HCT116 (cell line): ENCODE measurements at regions not wholly inside any gene's neighbourhood (a gene's known extent, or its start where the extent isn't known, plus 50 kb on each side); places are given as distances from the start of the nearest gene placed in this dataset.

Experiments used
- ATAC-seq: fragments of 200-7000 bp; cut with Tn5 transposase; 2 replicates; pipeline ENCODE4 v1.9.1; 2020; ENCODE audit warnings: mild to moderate bottlenecking, moderate library complexity
- BruUV-seq: library from RNA; stranded (reverse); fragments of 400-500 nt; replicated peaks from 2 replicates; lab custom pipeline; 2021; lab: Mats Ljungman, UMichigan
- CTCF ChIA-PET: fragments of 300-600 bp; sonication (Branson Sonifier 250); formaldehyde crosslinking; loops from one replicate; lab custom pipeline; 2021; ENCODE audit warnings: antibody characterized with exemption; lab: Charles Lee
- POLR2A ChIA-PET: fragments of 300-600, 350-600 bp; sonication (Branson Sonifier 250); formaldehyde crosslinking; loops from one replicate; lab custom pipeline; 2021; ENCODE audit warnings: antibody characterized with exemption; lab: Charles Lee
- RAD21 ChIA-PET, 2 experiments: fragments of 300-600 bp; sonication (Branson Sonifier 250); formaldehyde crosslinking; loops; one replicate each; lab custom pipeline; 2023; ENCODE audit warnings: low total read pairs in 2 of 2; ENCODE audit not compliant: uncharacterized antibody in 2 of 2, unreplicated experiment in 2 of 2, low non-redundant PET in 1 of 2; lab: Charles Lee
- DNase-seq: peaks from one replicate; pipeline ENCODE4 v3.0.0-alpha.2; 2010; ENCODE audit warnings: low read depth, low spot score
- H2AFZ ChIP-seq: fragments of 200-600 bp; shearing (Covaris generic), sonication (generic); 2 replicates; pipeline ENCODE4 v1.6.1; 2017; ENCODE audit warnings: low read depth, mixed run types, mixed read lengths, antibody characterized with exemption, low read length; ENCODE audit not compliant: poor library complexity, severe bottlenecking
- H3K27ac ChIP-seq: 2 replicates; pipeline ENCODE4 v1.5.1; 2012; ENCODE audit warnings: low read depth, low read length
- H3K27me3 ChIP-seq: fragments of 200-600 bp; sonication (generic); 2 replicates; pipeline ENCODE4 v1.6.1; 2016; ENCODE audit warnings: mixed run types, low read length, mixed read lengths; ENCODE audit not compliant: insufficient read depth
- H3K36me3 ChIP-seq, 2 experiments: fragments of 200-500 bp in 1 of 2; fragments of 200-600 bp in 1 of 2; sonication (Bioruptor generic) in 1 of 2; sonication (generic) in 1 of 2; 2 replicates each; pipeline versions ENCODE4 v1.5.1 to v1.6.1; 2014 to 2016; ENCODE audit warnings: low read length in 2 of 2, inconsistent platforms in 1 of 2, mixed read lengths in 1 of 2, mixed run types in 1 of 2; ENCODE audit not compliant: insufficient read depth in 2 of 2, control insufficient read depth in 1 of 2
- H3K4me1 ChIP-seq, 2 experiments: fragments of 200-600 bp in 1 of 2; sonication (generic) in 1 of 2; 2 replicates each; pipeline versions ENCODE4 v1.5.1 to v1.6.1; 2012 to 2017; ENCODE audit warnings: low read length in 2 of 2, inconsistent platforms in 1 of 2, mild to moderate bottlenecking in 1 of 2, mixed read lengths in 1 of 2, mixed run types in 1 of 2, moderate library complexity in 1 of 2; ENCODE audit not compliant: insufficient read depth in 2 of 2, control insufficient read depth in 1 of 2
- H3K4me2 ChIP-seq: fragments of 200-600 bp; sonication (generic); 2 replicates; pipeline ENCODE4 v1.6.1; 2017; ENCODE audit warnings: mixed run types, low read length, mixed read lengths
- H3K4me3 ChIP-seq, 2 experiments: fragments of 200-600 bp in 1 of 2; sonication (generic) in 1 of 2; replicated peaks in 1 of 2; 2 replicates each; pipeline ENCODE4 v1.5.1; 2011 to 2016; ENCODE audit warnings: low read length in 2 of 2, control low read depth in 1 of 2, low read depth in 1 of 2, mild to moderate bottlenecking in 1 of 2, mixed read lengths in 1 of 2, mixed run types in 1 of 2
- H3K79me2 ChIP-seq: fragments of 200-600 bp; sonication (generic); 2 replicates; pipeline ENCODE4 v1.6.1; 2017; ENCODE audit warnings: mild to moderate bottlenecking, mixed run types, low read length, moderate library complexity, mixed read lengths; ENCODE audit not compliant: insufficient read depth
- H3K9ac ChIP-seq: fragments of 200-600 bp; sonication (generic); 2 replicates; pipeline ENCODE4 v1.6.1; 2016; ENCODE audit warnings: low read length, mixed read lengths
- H3K9me2 ChIP-seq: fragments of 200-600 bp; sonication (generic), shearing (Covaris generic); 2 replicates; pipeline ENCODE4 v1.6.1; 2017; ENCODE audit warnings: mixed run types, mild to moderate bottlenecking, moderate library complexity; ENCODE audit not compliant: insufficient read depth
- H3K9me3 ChIP-seq, 2 experiments: fragments of 200-500 bp in 1 of 2; fragments of 200-600 bp in 1 of 2; sonication (Bioruptor generic) in 1 of 2; sonication (generic) in 1 of 2; 2 replicates each; pipeline ENCODE4 v1.6.1; 2014 to 2017; ENCODE audit warnings: low read length in 2 of 2, mixed read lengths in 2 of 2, inconsistent platforms in 1 of 2, low read depth in 1 of 2, mild to moderate bottlenecking in 1 of 2, mixed run types in 1 of 2, moderate library complexity in 1 of 2; ENCODE audit not compliant: control insufficient read depth in 1 of 2, insufficient read depth in 1 of 2
- H4K20me1 ChIP-seq: fragments of 200-600 bp; sonication (generic), shearing (Covaris generic); 2 replicates; pipeline ENCODE4 v1.6.1; 2017; ENCODE audit warnings: mixed run types, mild to moderate bottlenecking, moderate library complexity; ENCODE audit not compliant: insufficient read depth
- CBX3 ChIP-seq: IDR thresholded peaks from 2 replicates; pipeline ENCODE4 v1.6.1; 2012; ENCODE audit warnings: low read depth
- EGR1 ChIP-seq: IDR thresholded peaks from 2 replicates; pipeline ENCODE4 v1.6.1; 2012; ENCODE audit warnings: low read depth
- ELF1 ChIP-seq: IDR thresholded peaks from 2 replicates; pipeline ENCODE4 v1.6.1; 2012; ENCODE audit warnings: low read depth, borderline replicate concordance
- EZH2 ChIP-seq: fragments of 200-600 bp; sonication (generic); IDR thresholded peaks from 2 replicates; pipeline ENCODE4 v1.6.1; 2017; ENCODE audit warnings: antibody characterized with exemption, mixed run types
- EZH2phosphoT487 ChIP-seq: fragments of 200-600 bp; IDR thresholded peaks from 2 replicates; pipeline ENCODE4 v1.6.1; 2018; ENCODE audit warnings: antibody characterized with exemption, borderline replicate concordance
- FOSL1 ChIP-seq: IDR thresholded peaks from 2 replicates; pipeline ENCODE4 v1.6.1; 2012; ENCODE audit warnings: low read depth
- JUND ChIP-seq: IDR thresholded peaks from 2 replicates; pipeline ENCODE4 v1.6.1; 2012
- POLR2A ChIP-seq: IDR thresholded peaks from 2 replicates; pipeline ENCODE4 v1.7.0; 2011; ENCODE audit warnings: borderline replicate concordance; ENCODE audit not compliant: insufficient read depth, insufficient read length; ENCODE audit errors: extremely low read depth
- POLR2AphosphoS5 ChIP-seq: IDR thresholded peaks from 2 replicates; pipeline ENCODE4 v1.6.1; 2011; ENCODE audit warnings: mild to moderate bottlenecking, low read depth, low read length, moderate library complexity
- RAD21 ChIP-seq: IDR thresholded peaks from 2 replicates; pipeline ENCODE4 v1.6.1; 2012; ENCODE audit warnings: low read depth, mild to moderate bottlenecking
- SIN3A ChIP-seq: IDR thresholded peaks from 2 replicates; pipeline ENCODE4 v1.6.1; 2012; ENCODE audit warnings: low read depth
- SRF ChIP-seq: IDR thresholded peaks from 2 replicates; pipeline ENCODE4 v1.6.1; 2012; ENCODE audit warnings: low read depth
- ZNF274 ChIP-seq: fragments of 200-500 bp; sonication (Bioruptor generic); IDR thresholded peaks from 2 replicates; pipeline ENCODE4 v1.6.1; 2014; ENCODE audit warnings: mild to moderate bottlenecking, low read depth, low read length, inconsistent platforms
- intact Hi-C: fragments of 100-400 bp; cut with micrococcal nuclease; formaldehyde crosslinking; loops from 2 replicates; pipeline ENCODE4 v1.10.0; 2022
- TF ChIP-seq, protein P1 (sequence below): IDR thresholded peaks from 2 replicates; pipeline ENCODE4 v1.6.1; 2012
- TF ChIP-seq, protein P2 (sequence below), 3 experiments: fragments of 200-600 bp in 1 of 3; sonication (generic) in 1 of 3; IDR thresholded peaks in 2 of 3; conservative IDR thresholded peaks in 1 of 3; 2 replicates each; pipeline ENCODE4 v1.5.1; 2012 to 2017; ENCODE audit warnings: low read depth in 2 of 3, low read length in 2 of 3, antibody characterized with exemption in 1 of 3, borderline replicate concordance in 1 of 3, control low read depth in 1 of 3, mild to moderate bottlenecking in 1 of 3, mixed read lengths in 1 of 3, mixed run types in 1 of 3, moderate library complexity in 1 of 3; ENCODE audit not compliant: insufficient read depth in 1 of 3
- TF ChIP-seq, protein P3 (sequence below): IDR thresholded peaks from 2 replicates; pipeline ENCODE4 v1.6.1; 2012
- TF ChIP-seq, protein P4 (sequence below): IDR thresholded peaks from 2 replicates; pipeline ENCODE4 v1.6.1; 2011; ENCODE audit warnings: mild to moderate bottlenecking, low read length, moderate library complexity; ENCODE audit not compliant: insufficient replicate concordance; ENCODE audit errors: extremely low read depth

DNA sequence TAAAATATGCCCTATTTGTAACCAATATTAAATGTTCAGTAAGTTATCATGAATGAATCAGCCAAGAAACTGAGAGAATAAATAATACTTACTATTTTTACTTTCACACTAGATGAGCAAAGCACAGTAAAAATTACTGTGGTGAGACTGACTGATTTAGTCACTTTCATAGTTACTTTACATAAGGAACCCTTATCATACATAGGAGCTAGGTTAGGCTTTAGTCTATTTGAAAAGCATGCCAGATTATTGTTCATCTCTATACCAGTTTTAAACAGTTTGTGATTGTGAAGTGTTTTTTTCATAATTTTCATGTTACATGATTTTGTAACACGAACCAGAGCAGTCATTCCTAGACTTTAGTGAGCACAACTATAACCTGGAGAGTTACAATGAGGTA lies 80.7 kb upstream of the MAGI2 start:
- ChIA-PET RAD21 (no interaction called here), POLR2A (no interaction called here), CTCF (interaction anchor here (0.6 kb wide), 1 partner anchor 681 kb away, joined by 3 read pairs; no protein-coding TSS in a partner anchor)
- H3K9me2 ChIP-seq = no peaks in the 10 kb centered on the region
- H3K9ac ChIP-seq = no peak overlapping the region
- no peaks in the 10 kb centered on the region for H3K9me3 ChIP-seq
- no peak overlapping the region for H2AFZ ChIP-seq
- no peak for DNase-seq
- no peaks in the 10 kb centered on the region for H3K27me3 ChIP-seq
- no peak overlapping the region for H3K27ac ChIP-seq
- H3K36me3 ChIP-seq = no peaks in the 10 kb centered on the region
- no TSS peak for BruUV-seq
- no peak overlapping the region for H3K4me2 ChIP-seq
- no peaks in the 10 kb centered on the region for H3K79me2 ChIP-seq
- TF ChIP-seq SRF = no peak
- no peak overlapping the region for H3K4me3 ChIP-seq
- no peak for ATAC-seq
- peaks cover 0 to 8% of the 10 kb centered on the region in 2 experiments; a peak in 2 of 4 replicates for H3K4me1 ChIP-seq
- intact Hi-C loops = no loop called here
- no peaks in the 10 kb centered on the region for H4K20me1 ChIP-seq

DNA sequence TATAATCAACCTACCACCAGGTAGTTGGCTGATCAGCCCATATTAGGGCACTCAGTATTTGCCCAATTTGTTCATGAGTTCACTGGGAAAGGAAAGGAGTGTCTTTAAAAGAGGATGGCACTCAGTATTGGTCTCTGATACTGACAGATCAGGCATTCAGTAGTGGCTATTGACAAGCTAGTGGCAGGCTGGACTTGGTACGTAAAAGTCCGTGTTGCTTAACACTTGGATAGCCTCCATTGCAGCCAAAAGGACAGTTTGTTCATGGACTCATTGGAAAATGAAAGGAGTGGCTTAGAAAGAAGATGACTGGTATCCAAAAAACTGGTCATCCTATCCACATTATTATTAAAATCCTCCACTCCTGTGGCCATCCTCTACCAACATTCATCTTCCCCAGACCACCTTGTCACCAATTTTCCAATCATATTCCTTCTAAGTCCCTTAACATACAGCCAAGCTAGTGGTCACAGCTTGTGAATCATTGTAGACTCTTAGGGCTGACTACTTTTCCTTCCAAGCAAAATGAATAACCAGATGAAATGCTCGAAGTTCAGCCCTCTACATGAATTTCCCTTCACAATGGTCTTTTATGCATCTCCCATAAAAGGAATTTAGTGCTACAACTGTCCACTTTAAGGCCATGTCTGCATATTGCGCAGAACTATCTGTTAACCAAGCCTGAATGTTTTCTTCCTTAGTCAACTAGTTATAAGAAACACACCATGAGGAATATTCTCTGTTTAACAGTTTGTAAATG lies 78.6 kb upstream of the MAGI2 start:
- ChIA-PET CTCF (no interaction called here), POLR2A (no interaction called here), RAD21 (no interaction called here)
- no peak overlapping the region for H3K9ac ChIP-seq
- H3K36me3 ChIP-seq = no peaks in the 10 kb centered on the region
- no peak overlapping the region for H3K27ac ChIP-seq
- no peaks in the 10 kb centered on the region for H3K9me3 ChIP-seq
- ATAC-seq (no peak), DNase-seq (no peak)
- no peaks in the 10 kb centered on the region for H3K27me3 ChIP-seq
- intact Hi-C loops = no loop called here
- no peak overlapping the region for H3K4me3 ChIP-seq
- H3K4me2 ChIP-seq = no peak overlapping the region
- no peaks in the 10 kb centered on the region for H3K79me2 ChIP-seq
- peaks cover 3 to 20% of the 10 kb centered on the region in 2 experiments; a peak in 3 of 4 replicates for H3K4me1 ChIP-seq
- no peaks in the 10 kb centered on the region for H4K20me1 ChIP-seq
- BruUV-seq = no TSS peak
- H2AFZ ChIP-seq = no peak overlapping the region
- H3K9me2 ChIP-seq = no peaks in the 10 kb centered on the region
- TF ChIP-seq, protein P1, sequence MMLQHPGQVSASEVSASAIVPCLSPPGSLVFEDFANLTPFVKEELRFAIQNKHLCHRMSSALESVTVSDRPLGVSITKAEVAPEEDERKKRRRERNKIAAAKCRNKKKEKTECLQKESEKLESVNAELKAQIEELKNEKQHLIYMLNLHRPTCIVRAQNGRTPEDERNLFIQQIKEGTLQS = no peak
- TF ChIP-seq FOSL1 (no peak), JUND (no peak), EZH2phosphoT487 (no peak), POLR2AphosphoS5 (no peak), SIN3A (no peak), EZH2 (no peak), ELF1 (no peak), RAD21 (no peak), CBX3 (no peak), POLR2A (no peak), ZNF274 (no peak), SRF (no peak), EGR1 (no peak)
- TF ChIP-seq, protein P2, sequence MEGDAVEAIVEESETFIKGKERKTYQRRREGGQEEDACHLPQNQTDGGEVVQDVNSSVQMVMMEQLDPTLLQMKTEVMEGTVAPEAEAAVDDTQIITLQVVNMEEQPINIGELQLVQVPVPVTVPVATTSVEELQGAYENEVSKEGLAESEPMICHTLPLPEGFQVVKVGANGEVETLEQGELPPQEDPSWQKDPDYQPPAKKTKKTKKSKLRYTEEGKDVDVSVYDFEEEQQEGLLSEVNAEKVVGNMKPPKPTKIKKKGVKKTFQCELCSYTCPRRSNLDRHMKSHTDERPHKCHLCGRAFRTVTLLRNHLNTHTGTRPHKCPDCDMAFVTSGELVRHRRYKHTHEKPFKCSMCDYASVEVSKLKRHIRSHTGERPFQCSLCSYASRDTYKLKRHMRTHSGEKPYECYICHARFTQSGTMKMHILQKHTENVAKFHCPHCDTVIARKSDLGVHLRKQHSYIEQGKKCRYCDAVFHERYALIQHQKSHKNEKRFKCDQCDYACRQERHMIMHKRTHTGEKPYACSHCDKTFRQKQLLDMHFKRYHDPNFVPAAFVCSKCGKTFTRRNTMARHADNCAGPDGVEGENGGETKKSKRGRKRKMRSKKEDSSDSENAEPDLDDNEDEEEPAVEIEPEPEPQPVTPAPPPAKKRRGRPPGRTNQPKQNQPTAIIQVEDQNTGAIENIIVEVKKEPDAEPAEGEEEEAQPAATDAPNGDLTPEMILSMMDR (IDR thresholded peaks at IDR 0.05 in 2 of 3, conservative IDR thresholded peaks at IDR 0.05 in 1 of 3; ENCODE audit: borderline replicate concordance in 1 of 3, insufficient read depth in 1 of 3, low read depth in 2 of 3, low read length in 2 of 3) = no peak
- TF ChIP-seq, protein P3, sequence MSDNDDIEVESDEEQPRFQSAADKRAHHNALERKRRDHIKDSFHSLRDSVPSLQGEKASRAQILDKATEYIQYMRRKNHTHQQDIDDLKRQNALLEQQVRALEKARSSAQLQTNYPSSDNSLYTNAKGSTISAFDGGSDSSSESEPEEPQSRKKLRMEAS = no peak
- TF ChIP-seq, protein P4, sequence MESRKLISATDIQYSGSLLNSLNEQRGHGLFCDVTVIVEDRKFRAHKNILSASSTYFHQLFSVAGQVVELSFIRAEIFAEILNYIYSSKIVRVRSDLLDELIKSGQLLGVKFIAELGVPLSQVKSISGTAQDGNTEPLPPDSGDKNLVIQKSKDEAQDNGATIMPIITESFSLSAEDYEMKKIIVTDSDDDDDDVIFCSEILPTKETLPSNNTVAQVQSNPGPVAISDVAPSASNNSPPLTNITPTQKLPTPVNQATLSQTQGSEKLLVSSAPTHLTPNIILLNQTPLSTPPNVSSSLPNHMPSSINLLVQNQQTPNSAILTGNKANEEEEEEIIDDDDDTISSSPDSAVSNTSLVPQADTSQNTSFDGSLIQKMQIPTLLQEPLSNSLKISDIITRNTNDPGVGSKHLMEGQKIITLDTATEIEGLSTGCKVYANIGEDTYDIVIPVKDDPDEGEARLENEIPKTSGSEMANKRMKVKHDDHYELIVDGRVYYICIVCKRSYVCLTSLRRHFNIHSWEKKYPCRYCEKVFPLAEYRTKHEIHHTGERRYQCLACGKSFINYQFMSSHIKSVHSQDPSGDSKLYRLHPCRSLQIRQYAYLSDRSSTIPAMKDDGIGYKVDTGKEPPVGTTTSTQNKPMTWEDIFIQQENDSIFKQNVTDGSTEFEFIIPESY = no peak
